Neural cell (in vitro differentiated cells): ENCODE measurements at regions not wholly inside any gene's neighbourhood (a gene's known extent, or its start where the extent isn't known, plus 50 kb on each side); places are given as distances from the start of the nearest gene placed in this dataset.

Experiments
- H2AFZ ChIP-seq: fragments of 200-600, 300-800 bp; sonication (generic), shearing (Covaris generic); 2 replicates; pipeline ENCODE4 v1.6.0; 2014; ENCODE audit warnings: low read depth, mild to moderate bottlenecking, antibody characterized with exemption, low read length, moderate library complexity
- H3F3A ChIP-seq: fragments of 200-600 bp; shearing (Covaris generic); 2 replicates; pipeline ENCODE4 v1.6.1; 2016; ENCODE audit warnings: mild to moderate bottlenecking, moderate library complexity, mixed read lengths, antibody characterized with exemption, low read length; ENCODE audit not compliant: insufficient read depth, poor library complexity, severe bottlenecking
- H3K27ac ChIP-seq: fragments of 200-600, 300-800 bp; sonication (generic), shearing (Covaris generic); 2 replicates; pipeline ENCODE4 v1.5.1; 2014; ENCODE audit warnings: mild to moderate bottlenecking, low read length, moderate library complexity
- H3K27me3 ChIP-seq: fragments of 300-800, 200-600 bp; sonication (generic), shearing (Covaris generic); 2 replicates; pipeline ENCODE4 v1.6.0; 2014; ENCODE audit warnings: mild to moderate bottlenecking, low read depth, low read length, moderate library complexity; ENCODE audit not compliant: insufficient read depth
- H3K36me3 ChIP-seq: fragments of 300-800, 200-600 bp; sonication (generic), shearing (Covaris generic); 2 replicates; pipeline ENCODE4 v1.5.1; 2014; ENCODE audit warnings: mild to moderate bottlenecking, antibody characterized with exemption, low read length, moderate library complexity; ENCODE audit not compliant: insufficient read depth
- H3K4me2 ChIP-seq: fragments of 300-800, 200-600 bp; sonication (generic), shearing (Covaris generic); 2 replicates; pipeline ENCODE4 v1.6.0; 2014; ENCODE audit warnings: mild to moderate bottlenecking, low read length
- H3K4me3 ChIP-seq: fragments of 300-800, 200-600 bp; sonication (generic), shearing (Covaris generic); 2 replicates; pipeline ENCODE4 v1.5.1; 2014; ENCODE audit warnings: mild to moderate bottlenecking, low read length, moderate library complexity
- H3K79me2 ChIP-seq: fragments of 200-600 bp; shearing (Covaris generic); replicated peaks from 2 replicates; pipeline ENCODE4 v1.6.0; 2014; ENCODE audit warnings: mild to moderate bottlenecking, low read length, moderate library complexity; ENCODE audit not compliant: insufficient read depth
- H3K9ac ChIP-seq: fragments of 300-800, 200-600 bp; sonication (generic), shearing (Covaris generic); 2 replicates; pipeline ENCODE4 v1.6.1; 2016; ENCODE audit warnings: mild to moderate bottlenecking, low read length, mixed read lengths
- H3K9me2 ChIP-seq: fragments of 200-600 bp; shearing (Covaris generic); 2 replicates; pipeline ENCODE4 v1.6.1; 2016; ENCODE audit warnings: mild to moderate bottlenecking, low read length, mixed read lengths; ENCODE audit not compliant: insufficient read depth
- H3K9me3 ChIP-seq: fragments of 200-600, 300-800 bp; sonication (generic), shearing (Covaris generic); 2 replicates; pipeline ENCODE4 v1.6.1; 2016; ENCODE audit warnings: mild to moderate bottlenecking, mixed run types, low read length, moderate library complexity, mixed read lengths
- H4K20me1 ChIP-seq: fragments of 200-600 bp; shearing (Covaris generic); 2 replicates; pipeline ENCODE4 v1.6.1; 2016; ENCODE audit warnings: mild to moderate bottlenecking, mixed run types; ENCODE audit not compliant: insufficient read depth
- CTCF ChIP-seq: fragments of 450-650 bp; IDR thresholded peaks from 2 replicates; pipeline ENCODE4 v1.5.1; 2014; ENCODE audit warnings: antibody characterized with exemption, mild to moderate bottlenecking, moderate library complexity; ENCODE audit not compliant: poor library complexity, severe bottlenecking
- EP300 ChIP-seq: fragments of 450-650 bp; conservative IDR thresholded peaks from 2 replicates; pipeline ENCODE4 v1.6.1; 2014; ENCODE audit warnings: antibody characterized with exemption, mild to moderate bottlenecking, moderate library complexity; ENCODE audit not compliant: poor library complexity, severe bottlenecking
- EZH2 ChIP-seq: fragments of 200-600, 300-800 bp; shearing (Covaris generic), sonication (generic); IDR thresholded peaks from 2 replicates; pipeline ENCODE4 v1.6.1; 2014; ENCODE audit warnings: antibody characterized with exemption, low read length, borderline replicate concordance, mild to moderate bottlenecking; ENCODE audit not compliant: insufficient read depth, poor library complexity, severe bottlenecking
- MXI1 ChIP-seq: fragments of 450-650 bp; conservative IDR thresholded peaks from 2 replicates; pipeline ENCODE4 v1.6.1; 2014; ENCODE audit warnings: antibody characterized with exemption, mild to moderate bottlenecking; ENCODE audit not compliant: poor library complexity, severe bottlenecking
- POLR2AphosphoS5 ChIP-seq: IDR thresholded peaks from 2 replicates; pipeline ENCODE4 v1.6.1; 2012
- RAD21 ChIP-seq: fragments of 450-650 bp; conservative IDR thresholded peaks from 2 replicates; pipeline ENCODE4 v1.6.1; 2014; ENCODE audit warnings: antibody characterized with exemption, mild to moderate bottlenecking, moderate library complexity
- REST ChIP-seq: IDR thresholded peaks from 2 replicates; pipeline ENCODE4 v1.6.1; 2012; ENCODE audit warnings: borderline replicate concordance
- SMC3 ChIP-seq: fragments of 450-650 bp; conservative IDR thresholded peaks from 2 replicates; pipeline ENCODE4 v1.6.1; 2014; ENCODE audit warnings: antibody characterized with exemption, mild to moderate bottlenecking, moderate library complexity; ENCODE audit not compliant: poor library complexity
- TAF1 ChIP-seq: IDR thresholded peaks from 2 replicates; pipeline ENCODE4 v1.6.1; 2012; ENCODE audit warnings: low read depth

GRCh38 chr2:106584304-106584954 is 97.3 kb downstream of the CD8B2 start:
- H3F3A ChIP-seq: no peaks in the 10 kb centered on the region
- no peak overlapping the region for H3K4me2 ChIP-seq
- H3K79me2 ChIP-seq: no peaks in the 10 kb centered on the region
- H3K36me3 ChIP-seq: no peaks in the 10 kb centered on the region
- no peaks in the 10 kb centered on the region for H3K9me2 ChIP-seq
- no peaks in the 10 kb centered on the region for H4K20me1 ChIP-seq
- H2AFZ ChIP-seq: no peak overlapping the region
- H3K4me3 ChIP-seq: no peak overlapping the region
- TF ChIP-seq EZH2: no peak
- no peak for TF ChIP-seq SMC3
- no peak for TF ChIP-seq EP300
- TF ChIP-seq MXI1: no peak
- TF ChIP-seq CTCF: no peak
- TF ChIP-seq TAF1: no peak
- no peak for TF ChIP-seq POLR2AphosphoS5
- TF ChIP-seq RAD21: no peak
- no peak for TF ChIP-seq REST
- H3K27me3 ChIP-seq: peaks cover 8% of the 10 kb centered on the region
- H3K27ac ChIP-seq: no peak overlapping the region
- no peak overlapping the region for H3K9ac ChIP-seq
- no peaks in the 10 kb centered on the region for H3K9me3 ChIP-seq

- Histone ChIP-seq H2AFZ (no peak overlapping the region), H3K27ac (no peak overlapping the region), H3K9me3 (no peaks in the 10 kb centered on the region), H3K9me2 (no peaks in the 10 kb centered on the region), H3K9ac (no peak overlapping the region), H3K79me2 (no peaks in the 10 kb centered on the region), H3K4me2 (no peak overlapping the region), H3K36me3 (no peaks in the 10 kb centered on the region), H4K20me1 (no peaks in the 10 kb centered on the region), H3K4me3 (no peak overlapping the region), H3K27me3 (no peaks in the 10 kb centered on the region), H3F3A (no peaks in the 10 kb centered on the region)
- TF ChIP-seq EP300: no peak
- no peak for TF ChIP-seq CTCF
- no peak for TF ChIP-seq MXI1
- no peak for TF ChIP-seq RAD21
- no peak for TF ChIP-seq POLR2AphosphoS5
- no peak for TF ChIP-seq SMC3
- no peak for TF ChIP-seq EZH2
- TF ChIP-seq REST: no peak
- no peak for TF ChIP-seq TAF1
Measured at GRCh38 chr2:106596844-106597243, 109.7 kb downstream of the CD8B2 start.
